HepG2 (cell line): ENCODE measurements at regions not wholly inside any gene's neighbourhood (a gene's known extent, or its start where the extent isn't known, plus 50 kb on each side); places are given as distances from the start of the nearest gene placed in this dataset.

Source experiments
- ATAC-seq: fragments of 200-7000 bp; cut with Tn5 transposase; 3 replicates; pipeline ENCODE4 v1.9.1; 2020; ENCODE audit warnings: mild to moderate bottlenecking, moderate library complexity
- BruUV-seq: library from RNA; stranded (reverse); fragments of 400-500 nt; replicated peaks from 2 replicates; lab custom pipeline; 2021; lab: Mats Ljungman, UMichigan
- CTCF ChIA-PET: fragments of 300-600 bp; formaldehyde crosslinking; extraction: SDS; loops from one replicate; lab custom pipeline; 2021; ENCODE audit warnings: low total read pairs, inconsistent platforms, low intra/inter-chr PET ratio; lab: Yijun Ruan, JAX
- POLR2A ChIA-PET: fragments of 350-600 bp; sonication (Branson Sonifier 250); formaldehyde crosslinking; loops from one replicate; lab custom pipeline; 2020; ENCODE audit warnings: antibody characterized with exemption, inconsistent platforms; lab: Yijun Ruan, JAX
- DNase-seq: peaks from one replicate; pipeline ENCODE4 v3.0.0-alpha.2; 2015; ENCODE audit warnings: low spot score
- FAIRE-seq: peaks from 3 replicates; lab custom pipeline; 2011; peaks lifted over from hg19 to GRCh38; lab: Jason Lieb, UNC
- H2AFZ ChIP-seq: one replicate; pipeline ENCODE4 v1.6.1; 2011; ENCODE audit warnings: low read length, inconsistent platforms
- H3K27ac ChIP-seq: fragments of 300-600 bp; 3 replicates; pipeline ENCODE4 v1.8.0; 2011; ENCODE audit warnings: mixed run types, mild to moderate bottlenecking, mixed read lengths, low read length, inconsistent platforms; ENCODE audit not compliant: insufficient read depth; ENCODE audit errors: extremely low read length
- H3K27me3 ChIP-seq, 2 experiments: fragments of 200-600 bp in 1 of 2; 2 replicates in 1 of 2; 3 replicates in 1 of 2; pipeline versions ENCODE4 v1.6.0 to v1.8.0; 2011; ENCODE audit warnings: low read length in 2 of 2, mild to moderate bottlenecking in 2 of 2, moderate library complexity in 2 of 2, inconsistent platforms in 1 of 2; ENCODE audit not compliant: insufficient read depth in 2 of 2, control insufficient read depth in 1 of 2
- H3K36me3 ChIP-seq, 2 experiments: fragments of 200-600 bp in 1 of 2; replicated peaks in 1 of 2; 2 replicates in 1 of 2; 3 replicates in 1 of 2; pipeline versions ENCODE4 v1.5.1 to v1.8.0; 2011; ENCODE audit warnings: low read length in 2 of 2, inconsistent platforms in 1 of 2; ENCODE audit not compliant: insufficient read depth in 2 of 2, control insufficient read depth in 1 of 2
- H3K4me1 ChIP-seq: 2 replicates; pipeline ENCODE4 v1.5.1; 2012; ENCODE audit warnings: low read length, inconsistent platforms; ENCODE audit not compliant: insufficient read depth
- H3K4me2 ChIP-seq: 2 replicates; pipeline ENCODE4 v1.6.0; 2011; ENCODE audit warnings: low read depth, low read length, inconsistent platforms
- H3K4me3 ChIP-seq, 3 experiments: fragments of 200-600 bp in 1 of 3; sonication (generic), shearing (Covaris generic) in 1 of 3; replicated peaks in 1 of 3; 2 replicates each; pipeline ENCODE4 v1.5.1; 2011 to 2016; ENCODE audit warnings: low read length in 3 of 3, inconsistent platforms in 2 of 3, low read depth in 2 of 3, mild to moderate bottlenecking in 2 of 3, control low read depth in 1 of 3, mixed read lengths in 1 of 3; ENCODE audit not compliant: insufficient read depth in 1 of 3
- H3K79me2 ChIP-seq: one replicate; pipeline ENCODE4 v1.6.1; 2011; ENCODE audit warnings: low read length, inconsistent platforms; ENCODE audit not compliant: insufficient read depth
- H3K9ac ChIP-seq: 2 replicates; pipeline ENCODE4 v1.6.0; 2011; ENCODE audit warnings: mild to moderate bottlenecking, low read depth, low read length, inconsistent platforms; ENCODE audit not compliant: insufficient read depth
- H3K9me3 ChIP-seq: 2 replicates; pipeline ENCODE4 v1.5.1; 2012; ENCODE audit warnings: mild to moderate bottlenecking, low read length
- H4K20me1 ChIP-seq: 2 replicates; pipeline ENCODE4 v1.6.0; 2011; ENCODE audit warnings: inconsistent platforms, mild to moderate bottlenecking, low read length, moderate library complexity; ENCODE audit not compliant: insufficient read depth
- ATAD3A ChIP-seq: sonication (generic); formaldehyde crosslinking; IDR thresholded peaks from 2 replicates; pipeline ENCODE4 v1.4.0; 2020; ENCODE audit warnings: missing genetic modification reagents
- CBX1 ChIP-seq: IDR thresholded peaks from one replicate; pipeline ENCODE4 v1.6.1; 2016; ENCODE audit warnings: antibody characterized with exemption, low read depth
- FOXK1 ChIP-seq: sonication (generic); formaldehyde crosslinking; IDR thresholded peaks from 2 replicates; pipeline ENCODE4 v1.4.0; 2020; ENCODE audit warnings: low read depth, missing genetic modification reagents, borderline replicate concordance
- FOXO4 ChIP-seq: sonication (generic); formaldehyde crosslinking; conservative IDR thresholded peaks from 2 replicates; pipeline ENCODE4 v1.8.1; 2023; ENCODE audit warnings: missing genetic modification reagents
- IKZF4 ChIP-seq: sonication (generic); formaldehyde crosslinking; IDR thresholded peaks from 2 replicates; pipeline ENCODE4 v1.5.1; 2020; ENCODE audit warnings: borderline replicate concordance, mild to moderate bottlenecking, low read depth, missing genetic modification reagents; ENCODE audit errors: not compliant biosample characterization
- KLF9 ChIP-seq: IDR thresholded peaks from 2 replicates; pipeline ENCODE4 v1.6.1; 2016; ENCODE audit warnings: low read depth
- MTF1 ChIP-seq: sonication (generic); formaldehyde crosslinking; IDR thresholded peaks from 2 replicates; pipeline ENCODE4 v1.5.0; 2020; ENCODE audit warnings: missing genetic modification reagents
- MZF1 ChIP-seq: sonication (generic); formaldehyde crosslinking; IDR thresholded peaks from 2 replicates; pipeline ENCODE4 v1.8.1; 2023; ENCODE audit warnings: mild to moderate bottlenecking, missing genetic modification reagents, borderline replicate concordance
- PHF8 ChIP-seq: sonication (generic); formaldehyde crosslinking; IDR thresholded peaks from 2 replicates; pipeline ENCODE4 v1.5.0; 2020; ENCODE audit warnings: missing genetic modification reagents
- PRDM15 ChIP-seq: sonication (generic); formaldehyde crosslinking; IDR thresholded peaks from 2 replicates; pipeline ENCODE4 v1.4.0; 2020; ENCODE audit warnings: missing genetic modification reagents
- TGIF2 ChIP-seq: IDR thresholded peaks from 2 replicates; pipeline ENCODE4 v1.6.1; 2016; ENCODE audit warnings: control low read depth, missing compliant biosample characterization
- YEATS4 ChIP-seq: sonication (generic); formaldehyde crosslinking; IDR thresholded peaks from 2 replicates; pipeline ENCODE4 v1.4.0; 2020; ENCODE audit warnings: missing genetic modification reagents, borderline replicate concordance
- ZFP36L1 ChIP-seq: sonication (generic); formaldehyde crosslinking; IDR thresholded peaks from 2 replicates; pipeline ENCODE4 v1.8.0; 2022; ENCODE audit warnings: mild to moderate bottlenecking, missing genetic modification reagents, moderate library complexity
- ZFP37 ChIP-seq: sonication (generic); formaldehyde crosslinking; IDR thresholded peaks from 2 replicates; pipeline ENCODE4 v1.4.0; 2020; ENCODE audit warnings: missing genetic modification reagents, borderline replicate concordance
- ZNF30 ChIP-seq: sonication (generic); formaldehyde crosslinking; IDR thresholded peaks from 2 replicates; pipeline ENCODE4 v1.5.0; 2020; ENCODE audit warnings: mild to moderate bottlenecking, missing genetic modification reagents
- ZNF687 ChIP-seq: sonication (generic); formaldehyde crosslinking; IDR thresholded peaks from 2 replicates; pipeline ENCODE4 v1.5.1; 2020; ENCODE audit warnings: mild to moderate bottlenecking, missing genetic modification reagents, moderate library complexity
- ZNF879 ChIP-seq: sonication (generic); formaldehyde crosslinking; IDR thresholded peaks from 2 replicates; pipeline ENCODE4 v1.8.1; 2023; ENCODE audit warnings: missing genetic modification reagents
- WGBS: methylation state at CpG from one replicate; pipeline ENCODE4 v1.1.6; 2017; ENCODE audit warnings: low lambda C conversion rate; 5-methylcytosine and 5-hydroxymethylcytosine counted together
- in situ Hi-C: cut with HindIII; loops from 2 replicates; pipeline ENCODE4 v1.10.0; 2017; ENCODE audit warnings: low pct_unique_long_range_greater_than_20kb; ENCODE audit not compliant: extremely low pct_ligation_motif_present
- intact Hi-C: fragments of 100-400 bp; cut with micrococcal nuclease; formaldehyde crosslinking; loops from one replicate; pipeline ENCODE4 v1.10.0; 2022; ENCODE audit not compliant: unreplicated experiment

- FAIRE-seq = no peak
- H3K4me3 ChIP-seq = no peak overlapping the region
Observed at GRCh38 chr18:38796762-38797161, 1231.2 kb upstream of the CELF4 start.

More at GRCh38 chr18:38796762-38797161, 1231.2 kb upstream of the CELF4 start:
- Histone ChIP-seq H3K36me3 (no peaks in the 10 kb centered on the region), H2AFZ (no peak overlapping the region), H4K20me1 (no peaks in the 10 kb centered on the region), H3K79me2 (no peaks in the 10 kb centered on the region), H3K9ac (no peak overlapping the region), H3K27ac (no peak overlapping the region), H3K4me1 (no peaks in the 10 kb centered on the region), H3K9me3 (no peaks in the 10 kb centered on the region), H3K4me2 (no peak overlapping the region), H3K27me3 (no peaks in the 10 kb centered on the region)
- TF ChIP-seq ZFP36L1 (CRISPR knock-in tag) = no peak
- no peak for TF ChIP-seq FOXO4 (CRISPR knock-in tag)
- no peak for TF ChIP-seq PRDM15 (CRISPR knock-in tag)
- no peak for TF ChIP-seq ZFP37 (CRISPR knock-in tag)
- TF ChIP-seq KLF9 (CRISPR knock-in tag) = no peak
- TF ChIP-seq ZNF687 (CRISPR knock-in tag) = no peak
- TF ChIP-seq ZNF879 (CRISPR knock-in tag) = no peak
- TF ChIP-seq MTF1 (CRISPR knock-in tag) = no peak
- TF ChIP-seq PHF8 (CRISPR knock-in tag) = no peak
- no peak for TF ChIP-seq ZNF30 (CRISPR knock-in tag)
- TF ChIP-seq MZF1 (CRISPR knock-in tag) = no peak
- TF ChIP-seq FOXK1 (CRISPR knock-in tag) = no peak
- TF ChIP-seq YEATS4 (CRISPR knock-in tag) = no peak
- no peak for TF ChIP-seq IKZF4
- TF ChIP-seq CBX1 = no peak
- TF ChIP-seq ATAD3A (CRISPR knock-in tag) = no peak
- no peak for TF ChIP-seq TGIF2 (CRISPR knock-in tag)
- CTCF ChIA-PET = no interaction called here
- intact Hi-C loops (no loop called here), in situ Hi-C loops (no loop called here)
- 0% methylated on average over 1 of the region's 1 CpG for WGBS
- no TSS peak for BruUV-seq
- POLR2A ChIA-PET = no interaction called here
- ATAC-seq = no peak
- no peak for DNase-seq
